HG03045 (cell line): ENCODE measurements at regions not wholly inside any gene's neighbourhood (a gene's known extent, or its start where the extent isn't known, plus 50 kb on each side); places are given as distances from the start of the nearest gene placed in this dataset.

ENCODE experiments used
- ATAC-seq: cut with Tn5 transposase; IDR thresholded peaks from one replicate; pipeline ENCODE4 v1.9.1; 2021; ENCODE audit warnings: mild to moderate bottlenecking, moderate library complexity; ENCODE audit not compliant: unreplicated experiment

- no peak for ATAC-seq
These were observed 54.0 kb upstream of the STMND1 start for GRCh38 chr6:17047889-17048288.

- ATAC-seq: no peak
These were observed 56.1 kb upstream of the STMND1 start for GRCh38 chr6:17045581-17046322.

DNA sequence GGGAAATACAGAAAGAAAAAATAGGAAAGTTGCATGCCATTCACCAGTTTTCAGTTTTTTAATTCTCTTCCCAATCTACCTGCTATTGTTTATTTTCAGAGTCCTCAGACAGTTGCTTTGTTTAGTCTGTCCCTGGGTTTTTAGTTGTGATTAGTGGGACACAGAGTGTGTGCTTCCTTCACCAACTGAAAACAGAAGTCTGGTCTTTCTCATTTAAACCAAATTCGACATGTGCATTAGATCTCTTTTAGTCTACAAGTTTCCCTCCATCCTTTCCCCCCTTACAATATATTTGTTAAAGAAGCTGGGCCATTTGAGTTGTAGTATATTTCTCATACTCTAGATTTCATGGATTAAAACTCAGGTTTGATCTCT, 58.7 kb upstream of the STMND1 start:
- no peak for ATAC-seq

GRCh38 chr6:17042422-17043147, 59.3 kb upstream of the STMND1 start:
- no peak for ATAC-seq

DNA sequence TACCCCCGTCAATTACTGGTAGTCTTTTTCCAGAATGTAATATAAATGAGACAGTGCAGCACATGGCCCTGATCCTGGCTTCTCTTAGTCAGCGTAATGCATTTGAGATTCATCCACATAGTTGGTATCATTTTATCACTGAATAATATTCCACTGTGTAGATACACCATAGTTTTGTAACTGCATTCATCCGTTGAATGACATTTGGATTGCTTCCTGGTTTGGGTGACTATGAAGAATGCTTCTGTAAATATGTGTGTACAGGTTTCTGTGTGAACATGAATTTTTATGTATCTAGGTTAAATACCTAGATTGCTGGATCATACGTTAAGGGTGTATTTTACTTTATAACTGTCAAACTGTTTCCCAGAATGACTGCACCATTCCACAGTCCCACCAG, 62.6 kb upstream of the STMND1 start:
- ATAC-seq: no peak

- ATAC-seq: no peak
These were observed 63.5 kb upstream of the STMND1 start for GRCh38 chr6:17038316-17038715.

GRCh38 chr6:17036065-17036393, 65.8 kb upstream of the STMND1 start:
- no peak for ATAC-seq

GRCh38 chr6:17035257-17036064, 66.4 kb upstream of the STMND1 start:
- no peak for ATAC-seq

- no peak for ATAC-seq
These were observed 68.1 kb upstream of the STMND1 start for GRCh38 chr6:17033746-17034145.

DNA sequence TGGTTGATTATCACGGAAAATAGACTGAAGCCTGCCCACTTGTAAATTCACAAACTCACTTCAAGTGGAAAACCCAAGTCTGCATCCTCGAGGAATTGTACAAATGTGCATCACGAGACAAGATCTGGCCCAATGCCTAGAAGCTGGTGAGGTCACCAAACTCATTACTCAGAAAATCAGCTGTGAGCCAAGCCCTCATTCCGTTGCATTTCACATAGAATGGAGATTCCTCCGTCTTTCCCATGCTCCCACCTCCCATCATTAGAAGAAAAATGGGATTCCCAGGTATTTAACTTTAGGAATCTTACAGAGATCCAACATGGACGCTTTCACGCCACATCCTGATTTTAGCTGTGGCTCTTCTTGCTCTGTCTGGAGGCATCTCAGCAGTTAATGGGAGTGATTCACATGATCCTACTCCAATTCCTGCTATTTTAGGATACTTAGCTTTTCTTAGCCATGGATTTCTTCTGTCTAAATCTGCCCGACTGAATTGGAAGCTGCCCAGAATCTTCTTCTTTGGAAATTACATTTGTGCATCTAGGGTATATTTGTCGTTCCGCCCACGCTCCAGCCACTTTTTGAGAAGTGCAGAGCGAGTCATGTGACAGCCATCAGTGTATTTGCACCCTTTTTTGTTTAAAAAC, 68.7 kb upstream of the STMND1 start:
- ATAC-seq: no peak

- no peak for ATAC-seq
These were observed 69.3 kb upstream of the STMND1 start for GRCh38 chr6:17032590-17032987.

DNA sequence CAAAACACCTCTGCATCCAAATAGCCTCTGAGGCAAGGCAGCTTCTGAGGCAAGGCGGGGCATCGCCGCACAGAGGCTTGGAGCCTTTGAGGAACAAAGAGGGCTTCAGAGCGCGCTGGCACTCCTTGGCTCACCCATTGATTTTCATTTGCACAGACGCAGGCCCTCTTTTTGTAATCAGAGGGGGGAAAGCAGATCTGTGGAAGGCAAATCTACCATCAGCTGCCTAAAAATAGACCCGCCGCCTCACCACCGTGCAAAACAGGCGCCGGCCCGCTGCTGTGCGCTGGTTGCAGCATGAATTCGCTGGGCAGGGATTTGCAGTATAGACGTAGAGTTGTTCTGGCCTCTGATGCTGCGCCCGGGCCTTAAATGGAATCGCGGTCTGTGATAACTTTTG, 69.9 kb upstream of the STMND1 start:
- ATAC-seq: no peak

- ATAC-seq: no peak
These were observed 74.4 kb upstream of the STMND1 start for GRCh38 chr6:17027441-17027840.

DNA sequence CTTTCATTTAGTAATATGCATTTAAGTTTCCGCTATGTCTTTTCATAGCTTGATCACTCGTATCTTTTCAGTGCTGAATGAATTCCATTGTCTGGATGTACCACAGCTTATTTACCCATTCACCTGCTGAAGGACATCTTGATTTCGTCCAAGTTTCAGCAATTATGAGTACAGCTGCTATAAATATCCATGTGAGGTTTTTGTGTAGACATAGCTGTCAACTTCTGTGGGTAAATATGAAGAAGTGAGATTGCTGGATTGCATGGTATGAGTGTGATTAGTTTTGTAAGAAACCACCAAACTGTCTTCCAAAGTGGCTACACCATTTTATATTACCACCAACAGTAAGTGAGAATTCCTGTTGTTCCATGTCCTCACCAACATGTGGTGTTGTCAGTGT, 79.2 kb upstream of the STMND1 start:
- no peak for ATAC-seq

DNA sequence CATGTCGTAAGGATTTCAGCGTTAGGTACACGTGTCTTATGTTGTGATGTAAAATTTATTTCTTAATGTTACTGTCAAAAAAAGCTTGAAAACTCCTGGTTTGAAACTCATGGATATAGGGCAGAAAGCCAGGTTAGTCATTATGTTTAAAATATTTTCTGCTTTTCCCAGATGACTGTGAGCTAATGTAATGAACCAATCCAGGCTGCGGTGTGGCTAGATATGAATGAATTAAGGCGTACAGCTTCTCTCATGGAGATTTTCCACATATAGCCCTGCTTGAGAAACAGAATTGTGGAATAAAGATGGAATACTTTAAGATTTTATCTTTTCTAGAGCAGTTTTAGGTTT, 80.3 kb upstream of the STMND1 start:
- ATAC-seq: no peak

- ATAC-seq: no peak
These were observed 80.8 kb upstream of the STMND1 start for GRCh38 chr6:17020889-17021538.

DNA sequence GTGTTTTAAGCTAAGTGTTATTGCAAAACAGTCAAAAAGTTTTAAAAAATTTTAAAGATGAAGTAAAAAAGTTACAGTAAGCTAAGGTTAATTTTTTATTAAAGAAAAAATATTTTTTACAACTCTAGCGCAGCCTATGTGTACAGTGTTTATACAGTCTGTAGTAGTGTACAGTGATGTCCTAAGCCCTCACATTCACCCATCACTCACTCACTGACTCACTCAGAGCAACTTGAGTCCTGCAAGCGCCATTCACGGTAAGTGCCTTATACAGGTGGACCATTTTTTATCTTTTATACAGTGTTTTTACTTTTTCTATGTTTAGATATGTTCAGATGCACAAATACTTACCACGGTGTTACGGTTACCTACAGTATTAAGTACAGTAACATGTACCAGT, 83.4 kb upstream of the STMND1 start:
- ATAC-seq: no peak

GRCh38 chr6:17017416-17017815, 84.4 kb upstream of the STMND1 start:
- ATAC-seq: no peak

GRCh38 chr6:17015551-17016381, 86.1 kb upstream of the STMND1 start:
- ATAC-seq: no peak

- peak; percentile 85 for ATAC-seq
These were observed 86.7 kb upstream of the STMND1 start for GRCh38 chr6:17015144-17015543.
